ENCODE measurements at regions not wholly inside any gene's neighbourhood (a gene's known extent, or its start where the extent isn't known, plus 50 kb on each side); places are given as distances from the start of the nearest gene placed in this dataset.

- no peak for DNase-seq (ENCODE audit: low spot score)
Measured at GRCh38 chr14:97353102-97353501, 555.9 kb downstream of the VRK1 start.

- DNase-seq (ENCODE audit: low spot score) = no peak
Measured at GRCh38 chr14:97354119-97354722, 557.0 kb downstream of the VRK1 start.

GRCh38 chr14:97359341-97359740, 562.2 kb downstream of the VRK1 start:
- DNase-seq (ENCODE audit: low spot score) = no peak

GRCh38 chr14:97361181-97361580, 564.0 kb downstream of the VRK1 start:
- DNase-seq (ENCODE audit: low spot score) = no peak

GRCh38 chr14:97361958-97362357, 564.8 kb downstream of the VRK1 start:
- no peak for DNase-seq (ENCODE audit: low spot score)

GRCh38 chr14:97366400-97366799, 569.2 kb downstream of the VRK1 start:
- DNase-seq (ENCODE audit: low spot score) = no peak

- no peak for DNase-seq (ENCODE audit: low spot score)
Measured at GRCh38 chr14:97367278-97367677, 570.1 kb downstream of the VRK1 start.

- DNase-seq (ENCODE audit: low spot score) = no peak
Measured at GRCh38 chr14:97368049-97368448, 570.9 kb downstream of the VRK1 start.

- DNase-seq (ENCODE audit: low spot score) = no peak
Measured at GRCh38 chr14:97368900-97369564, 571.9 kb downstream of the VRK1 start.

GRCh38 chr14:97369901-97370300, 572.7 kb downstream of the VRK1 start:
- no peak for DNase-seq (ENCODE audit: low spot score)

- DNase-seq (ENCODE audit: low spot score) = no peak
Measured at GRCh38 chr14:97376310-97376709, 579.1 kb downstream of the VRK1 start.

- DNase-seq (ENCODE audit: low spot score) = no peak
Measured at GRCh38 chr14:97377550-97377949, 580.4 kb downstream of the VRK1 start.

GRCh38 chr14:97379091-97379531, 581.9 kb downstream of the VRK1 start:
- DNase-seq (ENCODE audit: low spot score) = no peak

- DNase-seq (ENCODE audit: low spot score) = no peak
Measured at GRCh38 chr14:97380539-97380941, 583.4 kb downstream of the VRK1 start.

GRCh38 chr14:97381309-97381708, 584.1 kb downstream of the VRK1 start:
- no peak for DNase-seq (ENCODE audit: low spot score)

- DNase-seq (ENCODE audit: low spot score) = no peak
Measured at GRCh38 chr14:97382616-97383226, 585.5 kb downstream of the VRK1 start.

GRCh38 chr14:97385727-97386126, 588.5 kb downstream of the VRK1 start:
- DNase-seq (ENCODE audit: low spot score) = no peak

- DNase-seq (ENCODE audit: low spot score) = no peak
Measured at GRCh38 chr14:97387252-97387874, 590.2 kb downstream of the VRK1 start.

- DNase-seq (ENCODE audit: low spot score) = no peak
Measured at GRCh38 chr14:97388408-97388807, 591.2 kb downstream of the VRK1 start.

GRCh38 chr14:97390096-97390724, 593.0 kb downstream of the VRK1 start:
- no peak for DNase-seq (ENCODE audit: low spot score)

GRCh38 chr14:97393244-97393643, 596.1 kb downstream of the VRK1 start:
- no peak for DNase-seq (ENCODE audit: low spot score)

- no peak for DNase-seq (ENCODE audit: low spot score)
Measured at GRCh38 chr14:97395068-97395467, 597.9 kb downstream of the VRK1 start.

- DNase-seq (ENCODE audit: low spot score) = no peak
Measured at GRCh38 chr14:97401714-97402113, 604.5 kb downstream of the VRK1 start.
